HG02763 (cell line): ENCODE measurements at regions not wholly inside any gene's neighbourhood (a gene's known extent, or its start where the extent isn't known, plus 50 kb on each side); places are given as distances from the start of the nearest gene placed in this dataset.
A peak's percentile ranks its signal among the peaks of the same experiment; 100 is the strongest.

Experiments used
- ATAC-seq: cut with Tn5 transposase; IDR thresholded peaks from one replicate; pipeline ENCODE4 v1.9.1; 2021; ENCODE audit warnings: mild to moderate bottlenecking, moderate library complexity; ENCODE audit not compliant: unreplicated experiment

GRCh38 chr3:8238432-8238831 is 263.2 kb upstream of the LMCD1 start:
- no peak for ATAC-seq

- ATAC-seq: no peak
Observed at GRCh38 chr3:8239095-8239494, 262.5 kb upstream of the LMCD1 start.

GRCh38 chr3:8239718-8240695 is 261.6 kb upstream of the LMCD1 start:
- peak; percentile 92 for ATAC-seq

- no peak for ATAC-seq
Observed at GRCh38 chr3:8246070-8246469, 255.6 kb upstream of the LMCD1 start.

GRCh38 chr3:8253201-8253600 is 248.4 kb upstream of the LMCD1 start:
- no peak for ATAC-seq

GRCh38 chr3:8254489-8254888 is 247.1 kb upstream of the LMCD1 start:
- ATAC-seq: no peak

- ATAC-seq: no peak
Observed at GRCh38 chr3:8255725-8256124, 245.9 kb upstream of the LMCD1 start.

- ATAC-seq: no peak
Observed at GRCh38 chr3:8256441-8257071, 245.1 kb upstream of the LMCD1 start.

GRCh38 chr3:8261018-8261417 is 240.6 kb upstream of the LMCD1 start:
- no peak for ATAC-seq

- no peak for ATAC-seq
Observed at GRCh38 chr3:8266730-8267131, 234.9 kb upstream of the LMCD1 start.

GRCh38 chr3:8273479-8273878 is 228.1 kb upstream of the LMCD1 start:
- no peak for ATAC-seq

- ATAC-seq: no peak
Observed at GRCh38 chr3:8276056-8276455, 225.6 kb upstream of the LMCD1 start.

GRCh38 chr3:8276506-8276905 is 225.1 kb upstream of the LMCD1 start:
- no peak for ATAC-seq

GRCh38 chr3:8278448-8278847 is 223.2 kb upstream of the LMCD1 start:
- ATAC-seq: no peak

GRCh38 chr3:8279476-8279875 is 222.1 kb upstream of the LMCD1 start:
- ATAC-seq: no peak

- no peak for ATAC-seq
Observed at GRCh38 chr3:8279886-8280550, 221.6 kb upstream of the LMCD1 start.

GRCh38 chr3:8282541-8283165 is 219.0 kb upstream of the LMCD1 start:
- ATAC-seq: no peak

- ATAC-seq: no peak
Observed at GRCh38 chr3:8283193-8283592, 218.4 kb upstream of the LMCD1 start.

- ATAC-seq: no peak
Observed at GRCh38 chr3:8286086-8286485, 215.5 kb upstream of the LMCD1 start.

- ATAC-seq: no peak
Observed at GRCh38 chr3:8286749-8287148, 214.9 kb upstream of the LMCD1 start.

GRCh38 chr3:8290611-8291010 is 211.0 kb upstream of the LMCD1 start:
- ATAC-seq: no peak
